Loucy (cell line): ENCODE measurements at regions not wholly inside any gene's neighbourhood (a gene's known extent, or its start where the extent isn't known, plus 50 kb on each side); places are given as distances from the start of the nearest gene placed in this dataset.

Experiments used
- H2AFZ ChIP-seq: fragments of 200-600 bp; sonication (generic); 2 replicates; pipeline ENCODE4 v1.6.0; 2016; ENCODE audit warnings: antibody characterized with exemption, mild to moderate bottlenecking, low read length, moderate library complexity
- H3F3A ChIP-seq: fragments of 200-600 bp; 2 replicates; pipeline ENCODE4 v1.6.0; 2016; ENCODE audit warnings: antibody characterized with exemption, low read depth, mild to moderate bottlenecking
- H3K27me3 ChIP-seq: fragments of 200-600 bp; sonication (generic); 2 replicates; pipeline ENCODE4 v1.6.1; 2014; ENCODE audit warnings: low read length, mild to moderate bottlenecking; ENCODE audit not compliant: insufficient read depth, poor library complexity, severe bottlenecking
- H3K36me3 ChIP-seq: fragments of 200-600 bp; sonication (generic); 2 replicates; pipeline ENCODE4 v1.6.1; 2016; ENCODE audit warnings: low read length; ENCODE audit not compliant: insufficient read depth
- H3K4me1 ChIP-seq: fragments of 200-600 bp; sonication (generic); 2 replicates; pipeline ENCODE4 v1.5.1; 2014; ENCODE audit warnings: low read length, mild to moderate bottlenecking; ENCODE audit not compliant: insufficient read depth, poor library complexity, severe bottlenecking
- H3K4me2 ChIP-seq: fragments of 200-600 bp; sonication (generic); 2 replicates; pipeline ENCODE4 v1.6.0; 2014; ENCODE audit warnings: antibody characterized with exemption, low read length, low read depth, mild to moderate bottlenecking; ENCODE audit not compliant: poor library complexity, severe bottlenecking
- H3K4me3 ChIP-seq: fragments of 200-600 bp; sonication (generic); 2 replicates; pipeline ENCODE4 v1.5.1; 2014; ENCODE audit warnings: low read length, mild to moderate bottlenecking, mixed read lengths; ENCODE audit not compliant: poor library complexity, severe bottlenecking
- H3K79me2 ChIP-seq: fragments of 200-600 bp; sonication (generic); 2 replicates; pipeline ENCODE4 v1.6.1; 2014; ENCODE audit warnings: low read length; ENCODE audit not compliant: insufficient read depth
- H3K9ac ChIP-seq: fragments of 200-600 bp; sonication (generic); 2 replicates; pipeline ENCODE4 v1.6.0; 2014; ENCODE audit warnings: mild to moderate bottlenecking, low read depth, low read length, moderate library complexity; ENCODE audit not compliant: poor library complexity, severe bottlenecking
- H3K9me2 ChIP-seq: fragments of 200-600 bp; sonication (generic); replicated peaks from 2 replicates; pipeline ENCODE4 v1.6.1; 2016; ENCODE audit warnings: low read depth, low read length, mixed read lengths
- H3K9me3 ChIP-seq: fragments of 200-600 bp; sonication (generic); 2 replicates; pipeline ENCODE4 v1.6.1; 2014; ENCODE audit warnings: mild to moderate bottlenecking, antibody characterized with exemption, low read length, low read depth; ENCODE audit not compliant: insufficient read depth
- H4K20me1 ChIP-seq: fragments of 200-600 bp; sonication (generic); 2 replicates; pipeline ENCODE4 v1.6.0; 2014; ENCODE audit warnings: antibody characterized with exemption, low read length, mild to moderate bottlenecking; ENCODE audit not compliant: insufficient read depth, poor library complexity, severe bottlenecking
- CTCF ChIP-seq: fragments of 200-600 bp; sonication (generic); conservative IDR thresholded peaks from 2 replicates; pipeline ENCODE4 v1.5.1; 2014; ENCODE audit warnings: mild to moderate bottlenecking, antibody characterized with exemption, low read length
- EZH2phosphoT487 ChIP-seq: fragments of 200-600 bp; IDR thresholded peaks from 2 replicates; pipeline ENCODE4 v1.6.1; 2018; ENCODE audit warnings: antibody characterized with exemption, mild to moderate bottlenecking, moderate library complexity, borderline replicate concordance

- Histone ChIP-seq H4K20me1 (no peaks in the 10 kb centered on the region), H3K27me3 (no peaks in the 10 kb centered on the region), H3K36me3 (no peaks in the 10 kb centered on the region), H3K79me2 (no peaks in the 10 kb centered on the region), H3K9ac (no peak overlapping the region), H3F3A (no peaks in the 10 kb centered on the region), H3K4me3 (no peak overlapping the region), H3K4me2 (no peak overlapping the region), H2AFZ (no peak overlapping the region), H3K9me3 (no peaks in the 10 kb centered on the region), H3K9me2 (no peaks in the 10 kb centered on the region), H3K4me1 (no peaks in the 10 kb centered on the region)
- TF ChIP-seq CTCF (no peak), EZH2phosphoT487 (no peak)
Observed at GRCh38 chr3:132247211-132247610, 70.0 kb upstream of the ACP3 start.

- no peak overlapping the region for H3K4me2 ChIP-seq
- H3K79me2 ChIP-seq: no peaks in the 10 kb centered on the region
- H3K27me3 ChIP-seq: no peaks in the 10 kb centered on the region
- no peak overlapping the region for H3K4me3 ChIP-seq
- H3K4me1 ChIP-seq: no peaks in the 10 kb centered on the region
- H4K20me1 ChIP-seq: no peaks in the 10 kb centered on the region
- H3K36me3 ChIP-seq: no peaks in the 10 kb centered on the region
- no peaks in the 10 kb centered on the region for H3K9me2 ChIP-seq
- no peaks in the 10 kb centered on the region for H3K9me3 ChIP-seq
- H2AFZ ChIP-seq: no peak overlapping the region
- TF ChIP-seq EZH2phosphoT487 (no peak), CTCF (no peak)
- no peaks in the 10 kb centered on the region for H3F3A ChIP-seq
- no peak overlapping the region for H3K9ac ChIP-seq
Observed at GRCh38 chr3:132248490-132248889, 68.7 kb upstream of the ACP3 start.

- Histone ChIP-seq H2AFZ (no peak overlapping the region), H3K9me2 (no peaks in the 10 kb centered on the region), H3K79me2 (no peaks in the 10 kb centered on the region), H3K36me3 (no peaks in the 10 kb centered on the region), H3K27me3 (no peaks in the 10 kb centered on the region), H3K4me2 (no peak overlapping the region), H3K4me1 (peaks cover 3% of the 10 kb centered on the region), H3K9me3 (no peaks in the 10 kb centered on the region), H3K4me3 (no peak overlapping the region), H3K9ac (no peak overlapping the region), H3F3A (no peaks in the 10 kb centered on the region), H4K20me1 (no peaks in the 10 kb centered on the region)
- peak; percentile 85 for TF ChIP-seq CTCF
- TF ChIP-seq EZH2phosphoT487: no peak
Observed at GRCh38 chr3:132253262-132253878, 63.8 kb upstream of the ACP3 start.
